ENCODE measurements at regions not wholly inside any gene's neighbourhood (a gene's known extent, or its start where the extent isn't known, plus 50 kb on each side); places are given as distances from the start of the nearest gene placed in this dataset.
"Not testable (repeated sequence)": the region's sequence is repeated elsewhere in the genome, so short reads cannot be mapped to it uniquely, and the experiment has no call there.

GRCh38 chr7:42722198-42722597 lies 189.7 kb downstream of the C7orf25 start:
- no peak for DNase-seq

GRCh38 chr7:42720991-42721796 lies 190.7 kb downstream of the C7orf25 start:
- DNase-seq, result peak; percentile 29

GRCh38 chr7:42720012-42720411 lies 191.9 kb downstream of the C7orf25 start:
- no peak for DNase-seq

- DNase-seq, result not testable (repeated sequence)
Observed at GRCh38 chr7:42718466-42718865, 193.4 kb downstream of the C7orf25 start.

- DNase-seq, result no peak
Observed at GRCh38 chr7:42714356-42714755, 197.5 kb downstream of the C7orf25 start.

- no peak for DNase-seq
Observed at GRCh38 chr7:42709284-42709683, 202.6 kb downstream of the C7orf25 start.

GRCh38 chr7:42704710-42705109 lies 207.2 kb downstream of the C7orf25 start:
- no peak for DNase-seq

- no peak for DNase-seq
Observed at GRCh38 chr7:42702647-42703046, 209.2 kb downstream of the C7orf25 start.

GRCh38 chr7:42700406-42701327 lies 211.2 kb downstream of the C7orf25 start:
- DNase-seq, result no peak

- DNase-seq, result no peak
Observed at GRCh38 chr7:42699380-42700178, 212.3 kb downstream of the C7orf25 start.

- DNase-seq, result no peak
Observed at GRCh38 chr7:42698600-42699374, 213.1 kb downstream of the C7orf25 start.

GRCh38 chr7:42694894-42695507 lies 216.9 kb downstream of the C7orf25 start:
- DNase-seq, result no peak

- DNase-seq, result no peak
Observed at GRCh38 chr7:42693722-42694121, 218.1 kb downstream of the C7orf25 start.

- DNase-seq, result no peak
Observed at GRCh38 chr7:42692621-42693020, 219.2 kb downstream of the C7orf25 start.

GRCh38 chr7:42690794-42691639 lies 220.9 kb downstream of the C7orf25 start:
- peak; percentile 44 for DNase-seq

GRCh38 chr7:42689626-42690025 lies 222.2 kb downstream of the C7orf25 start:
- DNase-seq, result no peak

GRCh38 chr7:42688056-42688371 lies 223.9 kb downstream of the C7orf25 start:
- no peak for DNase-seq

GRCh38 chr7:42687211-42688055 lies 224.4 kb downstream of the C7orf25 start:
- no peak for DNase-seq

GRCh38 chr7:42686594-42687156 lies 225.2 kb downstream of the C7orf25 start:
- no peak for DNase-seq
